Bronchial epithelial cell (primary cell): ENCODE measurements at regions not wholly inside any gene's neighbourhood (a gene's known extent, or its start where the extent isn't known, plus 50 kb on each side); places are given as distances from the start of the nearest gene placed in this dataset.

Experiments
- DNase-seq: peaks from one replicate; pipeline ENCODE4 v3.0.0-alpha.2; 2010; ENCODE audit warnings: low read depth
- FAIRE-seq: peaks from 2 replicates; lab custom pipeline; 2011; peaks lifted over from hg19 to GRCh38; lab: Jason Lieb, UNC
- H3K27me3 ChIP-seq: 2 replicates; pipeline ENCODE4 v1.5.1; 2011; ENCODE audit warnings: low read length; ENCODE audit not compliant: control insufficient read depth, insufficient read depth
- H3K36me3 ChIP-seq: 2 replicates; pipeline ENCODE4 v1.5.1; 2011; ENCODE audit warnings: low read length; ENCODE audit not compliant: control insufficient read depth, insufficient read depth
- H3K4me3 ChIP-seq: 2 replicates; pipeline ENCODE4 v1.5.1; 2011; ENCODE audit warnings: mild to moderate bottlenecking, low read depth, low read length, control low read depth
- CTCF ChIP-seq: IDR thresholded peaks from 2 replicates; pipeline ENCODE4 v1.5.1; 2011; ENCODE audit warnings: mild to moderate bottlenecking, moderate library complexity, low read length, control low read depth, inconsistent platforms; ENCODE audit not compliant: insufficient read depth, severe bottlenecking

GRCh38 chr11:70619591-70619990 lies 221.3 kb downstream of the CTTN start:
- Histone ChIP-seq H3K4me3 (no peak overlapping the region), H3K36me3 (no peaks in the 10 kb centered on the region), H3K27me3 (no peaks in the 10 kb centered on the region)
- DNase-seq (no peak), FAIRE-seq (no peak)
- TF ChIP-seq CTCF = no peak

- no peak for TF ChIP-seq CTCF
- Histone ChIP-seq H3K4me3 (no peak overlapping the region), H3K36me3 (no peaks in the 10 kb centered on the region), H3K27me3 (no peaks in the 10 kb centered on the region)
- FAIRE-seq (no peak), DNase-seq (no peak)
These were observed 222.3 kb downstream of the CTTN start for GRCh38 chr11:70620510-70621184.

- FAIRE-seq (no peak), DNase-seq (no peak)
- no peaks in the 10 kb centered on the region for H3K27me3 ChIP-seq
- H3K4me3 ChIP-seq = no peak overlapping the region
- no peaks in the 10 kb centered on the region for H3K36me3 ChIP-seq
- no peak for TF ChIP-seq CTCF
These were observed 222.9 kb downstream of the CTTN start for GRCh38 chr11:70621241-70621640.

GRCh38 chr11:70622091-70622490 lies 223.8 kb downstream of the CTTN start:
- no peak for TF ChIP-seq CTCF
- DNase-seq (no peak), FAIRE-seq (no peak)
- no peak overlapping the region for H3K4me3 ChIP-seq
- H3K36me3 ChIP-seq = no peaks in the 10 kb centered on the region
- no peaks in the 10 kb centered on the region for H3K27me3 ChIP-seq

- no peak for DNase-seq
- Histone ChIP-seq H3K4me3 (no peak overlapping the region), H3K36me3 (no peaks in the 10 kb centered on the region), H3K27me3 (no peaks in the 10 kb centered on the region)
- no peak for TF ChIP-seq CTCF
- FAIRE-seq = no peak
These were observed 225.7 kb downstream of the CTTN start for GRCh38 chr11:70623906-70624597.
